NCI-H774 (cell line): ENCODE measurements at regions not wholly inside any gene's neighbourhood (a gene's known extent, or its start where the extent isn't known, plus 50 kb on each side); places are given as distances from the start of the nearest gene placed in this dataset.
"Not testable (repeated sequence)": the region's sequence is repeated elsewhere in the genome, so short reads cannot be mapped to it uniquely, and the experiment has no call there.

ENCODE experiments used
- DNase-seq: peaks from one replicate; lab custom pipeline; 2025; lab: John Stamatoyannopoulos, UW

- no peak for DNase-seq
These were observed 229.8 kb upstream of the IPO5 start for GRCh38 chr13:97723655-97724054.

- DNase-seq = no peak
These were observed 229.0 kb upstream of the IPO5 start for GRCh38 chr13:97724450-97724849.

- no peak for DNase-seq
These were observed 226.7 kb upstream of the IPO5 start for GRCh38 chr13:97726664-97727280.

- DNase-seq = no peak
These were observed 225.5 kb upstream of the IPO5 start for GRCh38 chr13:97727991-97728390.

GRCh38 chr13:97736436-97736835 lies 217.0 kb upstream of the IPO5 start:
- DNase-seq = no peak

- DNase-seq = no peak
These were observed 211.4 kb upstream of the IPO5 start for GRCh38 chr13:97742084-97742483.

- DNase-seq = no peak
These were observed 209.5 kb upstream of the IPO5 start for GRCh38 chr13:97743938-97744337.

GRCh38 chr13:97746649-97747048 lies 206.8 kb upstream of the IPO5 start:
- no peak for DNase-seq

- DNase-seq = no peak
These were observed 204.3 kb upstream of the IPO5 start for GRCh38 chr13:97749174-97749573.

GRCh38 chr13:97751477-97751876 lies 202.0 kb upstream of the IPO5 start:
- DNase-seq = no peak

- no peak for DNase-seq
These were observed 200.4 kb upstream of the IPO5 start for GRCh38 chr13:97752961-97753668.

- no peak for DNase-seq
These were observed 199.4 kb upstream of the IPO5 start for GRCh38 chr13:97753942-97754670.

GRCh38 chr13:97757807-97758206 lies 195.7 kb upstream of the IPO5 start:
- no peak for DNase-seq

- no peak for DNase-seq
These were observed 195.2 kb upstream of the IPO5 start for GRCh38 chr13:97758317-97758716.

- DNase-seq = no peak
These were observed 191.5 kb upstream of the IPO5 start for GRCh38 chr13:97761796-97762540.

- DNase-seq = no peak
These were observed 186.7 kb upstream of the IPO5 start for GRCh38 chr13:97766749-97767148.

GRCh38 chr13:97768134-97768533 lies 185.3 kb upstream of the IPO5 start:
- no peak for DNase-seq

GRCh38 chr13:97770231-97770630 lies 183.2 kb upstream of the IPO5 start:
- not testable (repeated sequence) for DNase-seq

GRCh38 chr13:97772466-97772865 lies 181.0 kb upstream of the IPO5 start:
- DNase-seq = not testable (repeated sequence)

- not testable (repeated sequence) for DNase-seq
These were observed 178.9 kb upstream of the IPO5 start for GRCh38 chr13:97774391-97775100.

- no peak for DNase-seq
These were observed 173.0 kb upstream of the IPO5 start for GRCh38 chr13:97780486-97780885.

- DNase-seq = no peak
These were observed 171.6 kb upstream of the IPO5 start for GRCh38 chr13:97781891-97782305.
